Activated CD4-positive, alpha-beta T cell treated with anti-CD3 and anti-CD28 coated beads for 36 hours (primary cell): ENCODE measurements at regions not wholly inside any gene's neighbourhood (a gene's known extent, or its start where the extent isn't known, plus 50 kb on each side); places are given as distances from the start of the nearest gene placed in this dataset.

Experiments used
- ATAC-seq: fragments of 200-7000 bp; cut with Tn5 transposase; one replicate; pipeline ENCODE4 v1.10.0; 2021; ENCODE audit warnings: mild to moderate bottlenecking, moderate library complexity
- CTCF ChIA-PET: fragments of 350-600 bp; sonication (Branson Sonifier 250); formaldehyde crosslinking; loops from one replicate; lab custom pipeline; 2021; ENCODE audit warnings: antibody characterized with exemption; lab: Charles Lee
- POLR2A ChIA-PET: fragments of 350-600 bp; sonication (Branson Sonifier 250); formaldehyde crosslinking; loops from one replicate; lab custom pipeline; 2021; ENCODE audit warnings: antibody characterized with exemption, inconsistent platforms; lab: Charles Lee
- DNase-seq: peaks from one replicate; pipeline ENCODE4 v3.0.0-alpha.2; 2020
- H3K27ac Mint-ChIP-seq: one replicate; pipeline ENCODE4 v1.8.0; 2021; ENCODE audit warnings: mixed read lengths
- H3K27me3 Mint-ChIP-seq: one replicate; pipeline ENCODE4 v1.8.0; 2021; ENCODE audit warnings: mixed read lengths
- H3K36me3 Mint-ChIP-seq: one replicate; pipeline ENCODE4 v1.8.0; 2021; ENCODE audit warnings: low read depth, mixed read lengths
- H3K4me1 Mint-ChIP-seq: one replicate; pipeline ENCODE4 v1.8.0; 2021; ENCODE audit warnings: mixed read lengths
- H3K4me3 Mint-ChIP-seq: one replicate; pipeline ENCODE4 v1.8.0; 2021; ENCODE audit warnings: mild to moderate bottlenecking, moderate library complexity, mixed read lengths
- H3K9me3 Mint-ChIP-seq: one replicate; pipeline ENCODE4 v1.8.0; 2021; ENCODE audit warnings: low read depth, mixed read lengths
- intact Hi-C, 2 experiments: fragments of 100-400 bp; cut with DNase I in 1 of 2; cut with micrococcal nuclease in 1 of 2; formaldehyde crosslinking; loops; one replicate each; pipeline versions ENCODE4 v1.14.2 to v1.15.1; 2022 to 2024; cut with DNase I, micrococcal nuclease

- no peak overlapping the region for H3K27ac Mint-ChIP-seq
- intact Hi-C loops: no loop called here
- no peaks in the 10 kb centered on the region for H3K4me1 Mint-ChIP-seq
- H3K27me3 Mint-ChIP-seq: no peaks in the 10 kb centered on the region
- H3K9me3 Mint-ChIP-seq: peaks cover 3% of the 10 kb centered on the region
- ATAC-seq (no peak), DNase-seq (no peak)
- H3K36me3 Mint-ChIP-seq: no peaks in the 10 kb centered on the region
- ChIA-PET POLR2A (no interaction called here), CTCF (no interaction called here)
- H3K4me3 Mint-ChIP-seq: no peak overlapping the region
Observed at GRCh38 chr6:103167345-103168071, 1692.2 kb downstream of the HACE1 start.

GRCh38 chr6:103154779-103155572, 1704.7 kb downstream of the HACE1 start:
- ChIA-PET CTCF (no interaction called here), POLR2A (no interaction called here)
- Mint-ChIP-seq H3K27ac (no peak overlapping the region), H3K4me3 (no peak overlapping the region), H3K36me3 (no peaks in the 10 kb centered on the region), H3K27me3 (no peaks in the 10 kb centered on the region), H3K4me1 (no peaks in the 10 kb centered on the region), H3K9me3 (peaks cover 2% of the 10 kb centered on the region)
- ATAC-seq (no peak), DNase-seq (no peak)
- intact Hi-C loops: no loop called here

DNA sequence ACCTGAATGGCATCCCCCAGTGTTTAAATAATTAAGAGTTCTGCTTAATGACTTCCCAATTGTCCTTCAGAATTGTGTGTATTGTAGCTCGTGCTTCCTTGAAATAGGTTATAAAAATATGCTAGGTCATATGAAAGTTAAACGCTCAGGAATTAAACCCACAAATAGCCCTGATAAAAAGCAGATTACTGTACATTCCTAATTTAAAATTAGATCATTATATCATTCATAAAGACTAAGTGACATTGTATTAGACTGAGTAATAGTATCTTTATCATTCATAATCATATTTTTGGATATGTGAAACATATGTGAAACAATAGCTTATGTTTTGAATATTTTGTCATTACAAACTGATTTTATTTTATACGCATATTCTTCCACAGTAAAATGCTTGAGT, 1706.7 kb downstream of the HACE1 start:
- no peak for ATAC-seq
- no peak overlapping the region for H3K27ac Mint-ChIP-seq
- no peaks in the 10 kb centered on the region for H3K27me3 Mint-ChIP-seq
- DNase-seq: no peak
- H3K36me3 Mint-ChIP-seq: no peaks in the 10 kb centered on the region
- H3K9me3 Mint-ChIP-seq: peaks cover 2% of the 10 kb centered on the region
- POLR2A ChIA-PET: no interaction called here
- H3K4me3 Mint-ChIP-seq: no peak overlapping the region
- intact Hi-C loops: no loop called here
- H3K4me1 Mint-ChIP-seq: no peaks in the 10 kb centered on the region
- CTCF ChIA-PET: interaction anchor here (0.5 kb wide), 1 partner anchor 87 kb away, joined by 3 read pairs; no protein-coding TSS in a partner anchor

GRCh38 chr6:103142902-103143301, 1716.8 kb downstream of the HACE1 start:
- no peak for DNase-seq
- Mint-ChIP-seq H3K9me3 (no peaks in the 10 kb centered on the region), H3K27me3 (no peaks in the 10 kb centered on the region), H3K4me1 (no peaks in the 10 kb centered on the region), H3K36me3 (no peaks in the 10 kb centered on the region), H3K4me3 (no peak overlapping the region), H3K27ac (no peak overlapping the region)
- ChIA-PET CTCF (no interaction called here), POLR2A (no interaction called here)
- intact Hi-C loops: no loop called here
- no peak for ATAC-seq

- H3K4me1 Mint-ChIP-seq: no peaks in the 10 kb centered on the region
- CTCF ChIA-PET: no interaction called here
- H3K36me3 Mint-ChIP-seq: no peaks in the 10 kb centered on the region
- intact Hi-C loops: no loop called here
- H3K9me3 Mint-ChIP-seq: no peaks in the 10 kb centered on the region
- no peaks in the 10 kb centered on the region for H3K27me3 Mint-ChIP-seq
- ATAC-seq (no peak), DNase-seq (no peak)
- no peak overlapping the region for H3K4me3 Mint-ChIP-seq
- H3K27ac Mint-ChIP-seq: no peak overlapping the region
- POLR2A ChIA-PET: no interaction called here
Observed at GRCh38 chr6:103140308-103141027, 1719.3 kb downstream of the HACE1 start.

DNA sequence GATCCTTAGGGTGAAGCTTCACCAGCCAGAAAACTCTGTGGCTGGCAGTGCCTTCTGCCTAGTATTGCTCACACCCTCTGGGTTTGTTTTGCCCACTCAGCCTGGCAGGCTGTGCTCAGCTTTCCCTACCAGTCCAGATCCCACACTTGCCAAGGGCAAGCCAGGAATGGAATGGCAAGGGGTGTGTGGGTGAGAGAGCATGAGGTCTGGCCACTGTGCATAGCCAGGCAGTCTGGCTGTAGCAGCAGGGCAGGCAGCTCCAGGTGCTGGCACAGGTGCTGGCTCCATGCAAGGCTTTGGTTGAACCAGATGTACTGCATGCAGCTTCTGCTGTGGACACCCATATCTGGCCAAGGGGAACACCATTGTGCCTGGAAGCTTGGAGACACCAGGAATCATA, 1720.3 kb downstream of the HACE1 start:
- ATAC-seq (no peak), DNase-seq (no peak)
- no peaks in the 10 kb centered on the region for H3K9me3 Mint-ChIP-seq
- no peak overlapping the region for H3K27ac Mint-ChIP-seq
- no peak overlapping the region for H3K4me3 Mint-ChIP-seq
- no peaks in the 10 kb centered on the region for H3K27me3 Mint-ChIP-seq
- CTCF ChIA-PET: no interaction called here
- no peaks in the 10 kb centered on the region for H3K4me1 Mint-ChIP-seq
- no peaks in the 10 kb centered on the region for H3K36me3 Mint-ChIP-seq
- POLR2A ChIA-PET: no interaction called here
- intact Hi-C loops: no loop called here

- DNase-seq (no peak), ATAC-seq (no peak)
- Mint-ChIP-seq H3K4me3 (no peak overlapping the region), H3K36me3 (no peaks in the 10 kb centered on the region), H3K27me3 (no peaks in the 10 kb centered on the region), H3K4me1 (no peaks in the 10 kb centered on the region), H3K27ac (no peak overlapping the region), H3K9me3 (no peaks in the 10 kb centered on the region)
- intact Hi-C loops: no loop called here
- ChIA-PET CTCF (no interaction called here), POLR2A (no interaction called here)
Observed at GRCh38 chr6:103124471-103124870, 1731.0 kb downstream of the GRIK2 start.

- no peaks in the 10 kb centered on the region for H3K9me3 Mint-ChIP-seq
- DNase-seq: peak; percentile 52
- no peak overlapping the region for H3K4me3 Mint-ChIP-seq
- POLR2A ChIA-PET: no interaction called here
- no peaks in the 10 kb centered on the region for H3K4me1 Mint-ChIP-seq
- H3K27me3 Mint-ChIP-seq: no peaks in the 10 kb centered on the region
- CTCF ChIA-PET: no interaction called here
- ATAC-seq: no peak
- no peaks in the 10 kb centered on the region for H3K36me3 Mint-ChIP-seq
- H3K27ac Mint-ChIP-seq: no peak overlapping the region
- intact Hi-C loops: no loop called here
Observed at GRCh38 chr6:103122766-103123601, 1729.5 kb downstream of the GRIK2 start.

DNA sequence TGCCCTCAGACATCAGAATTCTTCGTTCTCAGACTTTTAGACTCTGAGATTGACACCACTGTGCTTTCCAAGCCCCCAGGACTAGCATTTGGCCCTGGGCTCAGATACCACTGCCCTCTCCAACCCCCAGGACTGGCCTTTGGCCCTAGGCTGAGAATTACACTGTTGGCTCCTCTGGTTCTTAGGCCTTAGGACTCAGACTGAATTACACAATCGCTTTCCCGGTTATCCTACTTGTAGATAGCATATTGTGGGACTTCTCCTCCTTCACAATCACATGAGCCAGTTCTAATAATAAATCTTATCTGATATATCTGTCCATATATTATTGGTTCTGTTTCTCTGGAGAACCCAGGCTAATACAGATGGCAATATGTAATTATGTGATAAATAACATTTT, 1725.5 kb downstream of the GRIK2 start:
- H3K4me3 Mint-ChIP-seq: no peak overlapping the region
- ChIA-PET POLR2A (no interaction called here), CTCF (interaction anchor here (0.6 kb wide), 1 partner anchor 1331 kb away, joined by 3 read pairs; no protein-coding TSS in a partner anchor)
- no peaks in the 10 kb centered on the region for H3K36me3 Mint-ChIP-seq
- H3K27me3 Mint-ChIP-seq: no peaks in the 10 kb centered on the region
- ATAC-seq (no peak), DNase-seq (no peak)
- H3K27ac Mint-ChIP-seq: no peak overlapping the region
- intact Hi-C loops: no loop called here
- no peaks in the 10 kb centered on the region for H3K9me3 Mint-ChIP-seq
- H3K4me1 Mint-ChIP-seq: no peaks in the 10 kb centered on the region

DNA sequence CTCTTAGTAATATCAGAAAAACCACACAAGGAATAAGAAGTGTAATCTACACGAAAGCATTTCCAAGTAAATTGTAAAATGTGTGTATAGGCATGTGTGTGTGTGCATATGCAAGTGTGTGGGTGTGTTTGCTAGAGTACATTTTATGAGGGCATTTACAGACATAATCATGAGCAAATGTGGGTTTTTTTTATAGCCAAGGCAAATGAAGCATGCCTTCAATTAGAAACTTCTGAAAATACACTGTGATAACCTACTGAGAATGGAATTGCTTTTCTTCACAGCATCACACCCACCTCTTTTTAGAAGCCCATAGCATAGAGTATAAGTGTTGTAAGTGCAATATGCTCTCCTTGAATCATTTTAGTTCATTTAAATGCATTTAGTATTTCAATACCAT, 1721.1 kb downstream of the GRIK2 start:
- H3K27me3 Mint-ChIP-seq: no peaks in the 10 kb centered on the region
- ChIA-PET CTCF (no interaction called here), POLR2A (no interaction called here)
- no peaks in the 10 kb centered on the region for H3K4me1 Mint-ChIP-seq
- no peak for DNase-seq
- H3K9me3 Mint-ChIP-seq: no peaks in the 10 kb centered on the region
- no peaks in the 10 kb centered on the region for H3K36me3 Mint-ChIP-seq
- no peak for ATAC-seq
- no peak overlapping the region for H3K4me3 Mint-ChIP-seq
- intact Hi-C loops: no loop called here
- H3K27ac Mint-ChIP-seq: no peak overlapping the region

GRCh38 chr6:103113416-103113815, 1719.9 kb downstream of the GRIK2 start:
- Mint-ChIP-seq H3K27me3 (no peaks in the 10 kb centered on the region), H3K4me1 (no peaks in the 10 kb centered on the region), H3K27ac (no peak overlapping the region), H3K4me3 (no peak overlapping the region), H3K9me3 (no peaks in the 10 kb centered on the region), H3K36me3 (no peaks in the 10 kb centered on the region)
- no peak for DNase-seq
- ChIA-PET POLR2A (no interaction called here), CTCF (interaction anchor here (0.6 kb wide), 1 partner anchor 109 kb away, joined by 3 read pairs; no protein-coding TSS in a partner anchor)
- ATAC-seq: no peak
- intact Hi-C loops: no loop called here
